GM23248 (cell line): ENCODE measurements at regions not wholly inside any gene's neighbourhood (a gene's known extent, or its start where the extent isn't known, plus 50 kb on each side); places are given as distances from the start of the nearest gene placed in this dataset.
A peak's percentile ranks its signal among the peaks of the same experiment; 100 is the strongest.

Source experiments
- DNase-seq: peaks from one replicate; pipeline ENCODE4 v3.0.0-alpha.2; 2015
- H2AFZ ChIP-seq: fragments of 200-600 bp; sonication (generic); 2 replicates; pipeline ENCODE4 v1.6.1; 2016; ENCODE audit warnings: antibody characterized with exemption
- H3F3A ChIP-seq: fragments of 200-600 bp; sonication (generic); 2 replicates; pipeline ENCODE4 v1.6.1; 2016; ENCODE audit warnings: mild to moderate bottlenecking, antibody characterized with exemption, mixed run types; ENCODE audit not compliant: insufficient read depth
- H3K27ac ChIP-seq: fragments of 200-600 bp; sonication (generic); 2 replicates; pipeline ENCODE4 v1.5.1; 2016; ENCODE audit warnings: mild to moderate bottlenecking
- H3K27me3 ChIP-seq: fragments of 200-600 bp; sonication (generic); replicated peaks from 2 replicates; pipeline ENCODE4 v1.6.1; 2016; ENCODE audit warnings: mild to moderate bottlenecking; ENCODE audit not compliant: insufficient read depth
- H3K36me3 ChIP-seq: fragments of 200-600 bp; sonication (generic); 2 replicates; pipeline ENCODE4 v1.6.1; 2016; ENCODE audit warnings: low read depth, mild to moderate bottlenecking
- H3K4me1 ChIP-seq: fragments of 200-600 bp; sonication (generic); 2 replicates; pipeline ENCODE4 v1.6.1; 2016; ENCODE audit warnings: mild to moderate bottlenecking; ENCODE audit not compliant: insufficient read depth
- H3K4me2 ChIP-seq: fragments of 200-600 bp; sonication (generic); one replicate; pipeline ENCODE4 v1.6.1; 2016; ENCODE audit warnings: mild to moderate bottlenecking; ENCODE audit not compliant: unreplicated experiment
- H3K4me3 ChIP-seq: fragments of 200-600 bp; sonication (generic); 2 replicates; pipeline ENCODE4 v1.5.1; 2016; ENCODE audit warnings: mild to moderate bottlenecking
- H3K79me2 ChIP-seq: fragments of 200-600 bp; sonication (generic); 2 replicates; pipeline ENCODE4 v1.6.1; 2016; ENCODE audit warnings: mild to moderate bottlenecking; ENCODE audit not compliant: insufficient read depth
- H3K9ac ChIP-seq: fragments of 200-600 bp; sonication (generic); 2 replicates; pipeline ENCODE4 v1.6.1; 2016; ENCODE audit warnings: mild to moderate bottlenecking
- H3K9me2 ChIP-seq: fragments of 200-600 bp; sonication (generic); 2 replicates; pipeline ENCODE4 v1.6.1; 2016; ENCODE audit warnings: mixed run types, mild to moderate bottlenecking, moderate library complexity; ENCODE audit not compliant: insufficient read depth
- H3K9me3 ChIP-seq: fragments of 200-600 bp; sonication (generic); one replicate; pipeline ENCODE4 v1.6.1; 2017; ENCODE audit warnings: low read depth
- H4K20me1 ChIP-seq: fragments of 200-600 bp; sonication (generic); 2 replicates; pipeline ENCODE4 v1.6.0; 2016; ENCODE audit not compliant: insufficient read depth
- EZH2 ChIP-seq: fragments of 200-600 bp; sonication (generic); IDR thresholded peaks from 2 replicates; pipeline ENCODE4 v1.6.1; 2018; ENCODE audit warnings: antibody characterized with exemption, mild to moderate bottlenecking; ENCODE audit not compliant: insufficient read depth, poor library complexity, severe bottlenecking
- EZH2phosphoT487 ChIP-seq: fragments of 200-600 bp; sonication (generic); IDR thresholded peaks from 2 replicates; pipeline ENCODE4 v1.6.1; 2018; ENCODE audit warnings: antibody characterized with exemption, moderate library complexity, mild to moderate bottlenecking, low read depth; ENCODE audit not compliant: insufficient read depth
- WGBS, 2 experiments: methylation state at CpG; one replicate each; pipeline ENCODE4 v1.1.6; 2015 to 2017; ENCODE audit warnings: low lambda C conversion rate in 2 of 2, low coverage in 1 of 2; ENCODE audit errors: missing lambda C conversion rate in 2 of 2; 5-methylcytosine and 5-hydroxymethylcytosine counted together
- in situ Hi-C: fragments of 300-500 bp; cut with MboI; formaldehyde crosslinking; loops from 2 replicates; pipeline ENCODE4 v1.15.0; 2020

DNA sequence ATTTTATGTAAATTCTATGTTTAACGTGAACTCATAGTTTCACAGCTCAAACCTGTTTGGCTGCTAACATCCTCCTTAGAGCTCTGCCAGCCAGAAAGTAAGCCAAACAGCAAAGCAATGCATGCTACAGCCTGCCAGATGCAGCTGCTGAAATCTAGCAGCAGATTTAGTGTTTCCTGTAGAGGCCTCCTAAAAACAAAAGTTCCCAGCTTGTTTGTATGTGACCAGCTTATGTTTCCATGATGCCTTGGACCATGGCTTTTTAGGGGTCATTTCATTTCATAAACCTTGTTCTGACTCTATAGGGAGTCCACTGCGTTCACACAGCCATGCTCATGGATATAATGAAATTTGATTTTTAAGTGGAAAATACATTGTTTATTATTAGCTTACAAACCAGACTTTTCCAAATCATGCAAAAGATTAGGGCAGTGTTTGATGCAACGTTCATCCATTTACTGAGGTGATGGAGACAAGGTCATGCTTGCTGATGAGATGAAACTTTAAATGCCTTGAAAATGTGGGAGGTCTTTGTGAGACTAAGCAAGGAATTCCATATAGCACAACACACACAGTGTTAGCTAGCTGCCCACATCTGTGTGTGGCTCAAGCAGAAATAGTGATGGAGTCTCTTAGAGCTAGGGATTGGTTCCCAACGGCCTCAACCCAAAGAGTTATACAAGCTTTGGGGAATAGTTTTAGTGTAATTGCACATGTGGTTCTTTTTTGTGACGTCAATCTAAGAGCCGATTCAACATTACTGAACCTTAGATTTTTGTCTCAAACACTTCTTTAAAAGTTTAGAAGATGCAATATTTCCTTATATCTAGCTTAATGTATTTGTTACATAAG, 157.5 kb upstream of the LRIG3 start:
- Histone ChIP-seq H3K4me3 (no peak overlapping the region), H3K27me3 (no peaks in the 10 kb centered on the region), H2AFZ (peak overlapping the region; percentile 31; the same call in 1 of the 2 replicates), H3F3A (no peaks in the 10 kb centered on the region), H3K9me2 (no peaks in the 10 kb centered on the region), H3K4me1 (0 out of 2 replicates have a peak, but pooled peaks cover 4% of the 10 kb centered on the region), H3K79me2 (no peaks in the 10 kb centered on the region), H4K20me1 (no peaks in the 10 kb centered on the region), H3K9ac (no peak overlapping the region), H3K36me3 (no peaks in the 10 kb centered on the region), H3K4me2 (no peak overlapping the region), H3K27ac (no peak overlapping the region), H3K9me3 (no peaks in the 10 kb centered on the region)
- in situ Hi-C loops, result loop anchor here (25.0 kb wide), 2 partner anchors 540 to 1090 kb away; no protein-coding TSS in a partner anchor
- TF ChIP-seq EZH2phosphoT487 (no peak), EZH2 (no peak)
- DNase-seq, result peak; percentile 22
- 14 to 20% methylated on average over 6 of the region's 6 CpGs for WGBS, 2 experiments

DNA sequence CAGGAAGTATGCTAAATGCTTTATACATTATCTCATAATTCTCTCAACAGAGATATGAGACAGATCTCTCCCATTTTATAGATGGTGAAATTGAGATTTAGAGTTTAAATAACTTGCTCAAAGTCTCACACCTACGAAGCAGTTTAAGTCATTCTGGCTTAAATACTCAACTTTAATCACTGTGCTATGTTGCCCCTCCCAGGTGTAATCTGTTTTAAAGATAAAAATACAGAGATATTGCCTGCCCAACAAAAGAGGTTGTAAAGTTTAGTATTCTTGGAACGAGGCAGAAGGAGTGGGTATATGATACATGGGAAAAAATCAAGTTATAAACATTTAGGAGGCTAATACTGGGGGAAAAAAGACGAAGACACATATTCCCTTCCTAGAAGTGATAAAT, 156.8 kb upstream of the LRIG3 start:
- Histone ChIP-seq H3K27me3 (no peaks in the 10 kb centered on the region), H3K9me3 (no peaks in the 10 kb centered on the region), H3F3A (no peaks in the 10 kb centered on the region), H3K4me3 (no peak overlapping the region), H3K4me1 (0 out of 2 replicates have a peak, but pooled peaks cover 4% of the 10 kb centered on the region), H3K4me2 (no peak overlapping the region), H3K9ac (no peak overlapping the region), H3K36me3 (no peaks in the 10 kb centered on the region), H3K27ac (no peak overlapping the region), H3K79me2 (no peaks in the 10 kb centered on the region), H2AFZ (0 out of 2 replicates have a peak overlapping the region, but pooled peaks have one; percentile 31), H3K9me2 (no peaks in the 10 kb centered on the region), H4K20me1 (no peaks in the 10 kb centered on the region)
- in situ Hi-C loops, result loop anchor here (25.0 kb wide), 2 partner anchors 540 to 1090 kb away; no protein-coding TSS in a partner anchor
- TF ChIP-seq EZH2 (no peak), EZH2phosphoT487 (no peak)
- 69 to 73% methylated on average over 3 of the region's 3 CpGs for WGBS, 2 experiments
- DNase-seq, result no peak

DNA sequence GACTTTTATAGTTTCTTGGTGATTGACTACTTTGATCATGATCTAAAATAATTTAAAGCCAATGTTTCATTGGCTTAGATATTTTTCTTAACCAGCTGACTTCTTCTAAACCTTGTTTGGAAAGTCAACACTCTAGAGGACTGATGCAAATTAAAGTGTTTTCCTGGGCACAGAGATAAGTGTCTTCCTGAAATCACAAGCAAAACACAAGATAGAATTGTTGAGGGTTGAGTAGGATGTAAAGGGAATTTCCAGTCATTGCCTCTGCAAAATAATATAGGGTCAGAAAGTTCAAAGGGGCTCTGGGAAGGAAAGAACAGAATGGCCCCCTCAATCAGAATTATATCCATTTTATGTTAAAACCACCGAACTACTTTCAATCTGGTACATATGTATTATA, 156.3 kb upstream of the LRIG3 start:
- H3K4me3 ChIP-seq, result no peak overlapping the region
- H3K9me2 ChIP-seq, result no peaks in the 10 kb centered on the region
- no peak for DNase-seq
- no peaks in the 10 kb centered on the region for H3F3A ChIP-seq
- 86 to 91% methylated on average over 1 of the region's 1 CpG for WGBS, 2 experiments
- H3K4me1 ChIP-seq, result 0 out of 2 replicates have a peak, but pooled peaks cover 4% of the 10 kb centered on the region
- in situ Hi-C loops, result loop anchor here (25.0 kb wide), 2 partner anchors 539 to 1089 kb away; no protein-coding TSS in a partner anchor
- no peak overlapping the region for H3K4me2 ChIP-seq
- H4K20me1 ChIP-seq, result no peaks in the 10 kb centered on the region
- no peaks in the 10 kb centered on the region for H3K27me3 ChIP-seq
- no peak overlapping the region for H2AFZ ChIP-seq
- no peak overlapping the region for H3K27ac ChIP-seq
- H3K79me2 ChIP-seq, result no peaks in the 10 kb centered on the region
- H3K9ac ChIP-seq, result no peak overlapping the region
- TF ChIP-seq EZH2 (no peak), EZH2phosphoT487 (no peak)
- H3K9me3 ChIP-seq, result no peaks in the 10 kb centered on the region
- H3K36me3 ChIP-seq, result no peaks in the 10 kb centered on the region

DNA sequence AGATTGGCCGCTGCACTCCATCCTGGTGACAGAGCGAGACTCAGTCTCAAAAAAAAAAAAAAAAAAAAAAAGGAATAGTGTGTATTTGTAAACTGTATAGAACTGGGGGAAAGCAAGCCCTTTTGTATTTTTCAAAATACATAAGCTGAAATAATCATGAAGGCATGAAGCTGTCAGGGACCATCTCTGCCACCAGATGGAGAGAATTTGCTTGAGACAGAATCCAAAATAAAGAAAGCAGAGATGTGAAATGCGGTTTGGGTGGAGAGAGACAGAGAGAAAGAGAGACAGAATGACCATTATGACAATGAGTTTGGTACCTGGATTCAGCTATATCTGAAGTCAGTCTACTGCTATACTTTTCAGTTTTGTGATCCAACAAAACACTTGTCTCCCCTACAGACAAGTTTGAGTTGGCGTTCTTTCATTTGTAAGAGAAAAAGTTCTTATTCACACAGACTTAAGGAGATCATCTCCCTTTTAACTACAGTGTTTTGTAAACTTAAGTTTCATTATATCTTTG, 155.7 kb upstream of the LRIG3 start:
- H3F3A ChIP-seq, result no peaks in the 10 kb centered on the region
- peak; percentile 17 for DNase-seq
- H3K36me3 ChIP-seq, result no peaks in the 10 kb centered on the region
- H3K27me3 ChIP-seq, result no peaks in the 10 kb centered on the region
- WGBS, 2 experiments, result 76 to 80% methylated on average over 4 of the region's 4 CpGs
- H3K27ac ChIP-seq, result no peak overlapping the region
- TF ChIP-seq EZH2phosphoT487 (no peak), EZH2 (no peak)
- H3K9me3 ChIP-seq, result no peaks in the 10 kb centered on the region
- H3K9ac ChIP-seq, result no peak overlapping the region
- no peaks in the 10 kb centered on the region for H3K79me2 ChIP-seq
- H3K4me1 ChIP-seq, result 0 out of 2 replicates have a peak, but pooled peaks cover 4% of the 10 kb centered on the region
- no peaks in the 10 kb centered on the region for H3K9me2 ChIP-seq
- no peak overlapping the region for H3K4me3 ChIP-seq
- H3K4me2 ChIP-seq, result no peak overlapping the region
- in situ Hi-C loops, result loop anchor here (25.0 kb wide), 2 partner anchors 539 to 1089 kb away; no protein-coding TSS in a partner anchor
- no peaks in the 10 kb centered on the region for H4K20me1 ChIP-seq
- H2AFZ ChIP-seq, result no peak overlapping the region
